GM20000 (cell line): ENCODE measurements at regions not wholly inside any gene's neighbourhood (a gene's known extent, or its start where the extent isn't known, plus 50 kb on each side); places are given as distances from the start of the nearest gene placed in this dataset.

Experiments
- DNase-seq: peaks from one replicate; pipeline ENCODE4 v3.0.0; 2012; ENCODE audit warnings: low spot score
- CTCF ChIP-seq: IDR thresholded peaks from 2 replicates; pipeline ENCODE4 v1.5.1; 2012; ENCODE audit warnings: mild to moderate bottlenecking, control low read depth; ENCODE audit errors: extremely low read depth, missing control alignments

GRCh38 chr1:70536708-70537366, 125.8 kb downstream of the CTH start:
- no peak for DNase-seq
- no peak for TF ChIP-seq CTCF

DNA sequence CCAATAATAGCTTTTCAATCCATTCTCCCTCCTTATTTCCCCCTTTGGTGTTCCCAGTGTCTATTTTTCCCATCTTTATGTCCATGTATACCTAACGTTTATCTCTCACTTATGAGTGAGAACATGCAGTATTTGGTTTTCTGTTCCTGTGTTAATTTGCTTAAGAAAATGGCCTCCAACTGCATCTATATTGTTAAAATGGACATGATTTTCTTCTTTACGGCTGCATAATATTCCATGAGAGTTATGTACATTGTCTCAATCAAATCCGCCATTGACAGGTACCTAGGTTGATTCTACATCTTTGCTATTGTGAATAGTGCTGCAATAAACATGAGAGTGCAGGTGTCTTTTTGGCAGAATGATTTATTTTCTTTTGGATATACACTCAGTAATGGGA, 126.7 kb downstream of the CTH start:
- DNase-seq: no peak
- no peak for TF ChIP-seq CTCF

DNA sequence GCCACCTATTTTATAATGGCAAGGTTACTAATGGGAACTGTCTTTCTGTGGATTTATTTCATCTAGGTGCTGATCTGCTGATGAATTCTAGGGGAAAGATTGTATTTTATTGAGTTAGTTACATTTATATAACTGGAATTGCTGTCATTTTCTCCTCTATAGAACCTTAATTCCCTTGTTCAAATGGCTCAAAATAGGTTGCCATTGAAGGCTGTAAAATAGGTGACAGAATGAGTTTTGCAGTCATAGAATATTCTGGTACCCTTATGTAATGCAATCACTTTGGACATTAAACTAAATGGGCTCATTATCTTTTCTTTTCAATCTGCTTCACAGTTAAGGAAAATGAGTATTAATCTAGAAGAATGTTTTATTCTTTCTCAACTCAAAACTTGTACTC, 131.0 kb downstream of the CTH start:
- TF ChIP-seq CTCF: no peak
- no peak for DNase-seq

GRCh38 chr1:70542856-70543255, 131.8 kb downstream of the CTH start:
- DNase-seq: no peak
- no peak for TF ChIP-seq CTCF

GRCh38 chr1:70546726-70547125, 135.7 kb downstream of the CTH start:
- no peak for TF ChIP-seq CTCF
- DNase-seq: no peak

- TF ChIP-seq CTCF: no peak
- DNase-seq: no peak
These were observed 141.8 kb downstream of the CTH start for GRCh38 chr1:70552662-70553566.

DNA sequence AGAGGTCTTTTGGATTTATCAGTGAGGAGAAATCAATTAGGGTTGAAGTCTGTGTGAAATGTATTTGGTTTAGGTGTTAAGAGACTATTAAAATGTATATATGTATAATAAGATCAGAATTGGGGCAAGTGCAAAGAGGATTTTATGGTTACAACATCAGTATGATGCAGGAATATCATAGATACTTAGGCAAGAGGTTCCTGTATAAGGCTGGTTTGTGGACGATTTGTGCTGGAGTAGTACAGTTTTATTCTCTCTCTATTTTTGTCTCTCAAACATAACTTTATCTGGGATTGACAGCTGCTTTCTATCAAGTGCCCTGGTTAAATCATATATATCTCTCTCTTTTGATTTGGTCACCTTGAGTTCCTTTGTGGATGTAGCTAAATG, 142.5 kb downstream of the CTH start:
- DNase-seq: no peak
- TF ChIP-seq CTCF: no peak
